ENCODE measurements at regions not wholly inside any gene's neighbourhood (a gene's known extent, or its start where the extent isn't known, plus 50 kb on each side); places are given as distances from the start of the nearest gene placed in this dataset.

- TF ChIP-seq CTCF (conservative IDR thresholded peaks at IDR 0.05; ENCODE audit: low read length) = no peak
- H3K4me3 ChIP-seq (ENCODE audit: low read length) = no peak overlapping the region
- DNase-seq (ENCODE audit: low read depth) = no peak
Measured at GRCh38 chr4:32037399-32037798, 1317.2 kb downstream of the PCDH7 start.

DNA sequence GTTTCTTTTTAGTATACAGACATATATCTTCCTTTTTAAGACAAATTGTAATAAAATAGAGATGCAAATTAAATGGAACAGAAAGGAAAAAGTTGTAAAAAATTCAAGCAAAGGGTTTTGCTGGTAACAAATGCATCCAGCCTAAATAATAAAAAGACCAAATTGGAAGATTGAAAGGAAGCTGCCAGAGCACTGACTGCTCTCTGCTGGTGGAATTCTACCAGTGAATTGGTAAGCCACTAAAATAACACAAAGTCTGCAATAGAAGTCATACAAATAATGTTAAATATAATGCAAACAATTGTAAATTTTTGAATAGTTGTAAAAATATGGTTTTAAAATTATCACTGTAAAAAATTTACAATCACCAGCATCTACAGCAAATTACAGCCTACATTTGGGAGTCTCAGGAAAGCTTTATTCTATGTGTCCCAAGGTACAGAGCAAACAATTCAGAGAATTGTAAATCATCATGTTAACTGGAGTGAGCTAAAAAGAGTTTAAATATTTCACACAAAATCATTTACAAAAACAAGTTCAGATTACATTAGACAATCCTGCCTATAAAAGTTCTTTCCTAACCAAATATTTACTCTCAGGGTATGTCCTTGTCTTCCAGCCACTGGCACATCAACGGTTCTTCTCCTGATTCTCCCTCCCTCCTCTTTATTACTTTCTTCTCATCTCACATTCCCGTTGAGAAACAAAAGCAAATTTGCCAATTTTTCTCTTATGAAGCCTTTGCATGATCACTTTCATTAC is 1322.5 kb downstream of the PCDH7 start:
- H3K4me3 ChIP-seq (ENCODE audit: low read length) = no peak overlapping the region
- no peak for DNase-seq (ENCODE audit: low read depth)
- no peak for TF ChIP-seq CTCF (conservative IDR thresholded peaks at IDR 0.05; ENCODE audit: low read length)

DNA sequence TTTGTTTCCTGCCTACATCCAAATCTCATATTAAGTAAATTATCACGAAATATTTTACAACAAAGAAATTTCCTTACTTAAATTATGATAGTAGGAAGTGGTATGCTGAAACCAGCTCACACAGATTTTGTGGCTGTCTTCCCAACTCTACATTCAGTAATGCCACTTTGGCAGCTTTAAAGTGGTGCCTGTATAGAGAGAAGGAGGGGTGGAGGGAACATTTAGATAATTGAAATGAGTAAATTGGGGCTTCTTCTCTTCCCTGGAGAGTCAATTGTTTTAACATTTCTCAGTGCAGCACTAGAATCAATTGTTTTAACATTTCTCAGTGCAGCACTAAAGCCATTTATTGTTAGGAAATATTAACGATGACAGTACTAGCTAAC is 1323.1 kb downstream of the PCDH7 start:
- no peak overlapping the region for H3K4me3 ChIP-seq (ENCODE audit: low read length)
- no peak for TF ChIP-seq CTCF (conservative IDR thresholded peaks at IDR 0.05; ENCODE audit: low read length)
- no peak for DNase-seq (ENCODE audit: low read depth)

GRCh38 chr4:32061916-32062315 is 1341.7 kb downstream of the PCDH7 start:
- no peak for TF ChIP-seq CTCF (conservative IDR thresholded peaks at IDR 0.05; ENCODE audit: low read length)
- H3K4me3 ChIP-seq (ENCODE audit: low read length) = no peak overlapping the region
- no peak for DNase-seq (ENCODE audit: low read depth)

GRCh38 chr4:32073542-32073941 is 1353.4 kb downstream of the PCDH7 start:
- no peak overlapping the region for H3K4me3 ChIP-seq (ENCODE audit: low read length)
- no peak for TF ChIP-seq CTCF (conservative IDR thresholded peaks at IDR 0.05; ENCODE audit: low read length)
- no peak for DNase-seq (ENCODE audit: low read depth)

DNA sequence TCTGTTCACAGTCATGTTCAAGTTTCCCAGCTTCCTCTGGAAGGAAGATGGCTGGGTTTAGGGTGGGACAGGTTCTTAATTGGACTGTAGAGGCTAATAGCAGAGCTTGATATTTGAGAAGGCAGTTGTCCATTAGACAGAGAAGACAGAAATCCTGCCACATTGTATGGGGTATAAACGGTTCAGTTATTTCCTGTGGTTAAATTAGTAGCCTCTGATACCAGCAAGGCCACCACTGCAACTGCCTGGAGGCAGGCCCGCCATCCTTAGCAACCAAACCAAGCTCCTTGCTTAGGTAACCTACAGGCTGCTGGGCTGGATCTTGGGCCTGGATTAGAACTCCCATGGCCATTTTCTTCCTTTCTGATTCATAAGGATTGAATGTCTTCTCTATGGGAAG is 1367.0 kb downstream of the PCDH7 start:
- no peak for DNase-seq (ENCODE audit: low read depth)
- no peak for TF ChIP-seq CTCF (conservative IDR thresholded peaks at IDR 0.05; ENCODE audit: low read length)

GRCh38 chr4:32094987-32095386 is 1374.8 kb downstream of the PCDH7 start:
- no peak overlapping the region for H3K4me3 ChIP-seq (ENCODE audit: low read length)
- DNase-seq (ENCODE audit: low read depth) = no peak
- no peak for TF ChIP-seq CTCF (conservative IDR thresholded peaks at IDR 0.05; ENCODE audit: low read length)

More for the DNA sequence above, 1367.0 kb downstream of the PCDH7 start:
- H3K4me3 ChIP-seq (ENCODE audit: low read length) = no peak overlapping the region
